NCI-H446 (cell line): ENCODE measurements at regions not wholly inside any gene's neighbourhood (a gene's known extent, or its start where the extent isn't known, plus 50 kb on each side); places are given as distances from the start of the nearest gene placed in this dataset.
"Not testable (repeated sequence)": the region's sequence is repeated elsewhere in the genome, so short reads cannot be mapped to it uniquely, and the experiment has no call there.

Experiments used
- DNase-seq, 2 experiments: peaks; one replicate each; lab custom pipeline; 2025; lab: John Stamatoyannopoulos, UW

DNA sequence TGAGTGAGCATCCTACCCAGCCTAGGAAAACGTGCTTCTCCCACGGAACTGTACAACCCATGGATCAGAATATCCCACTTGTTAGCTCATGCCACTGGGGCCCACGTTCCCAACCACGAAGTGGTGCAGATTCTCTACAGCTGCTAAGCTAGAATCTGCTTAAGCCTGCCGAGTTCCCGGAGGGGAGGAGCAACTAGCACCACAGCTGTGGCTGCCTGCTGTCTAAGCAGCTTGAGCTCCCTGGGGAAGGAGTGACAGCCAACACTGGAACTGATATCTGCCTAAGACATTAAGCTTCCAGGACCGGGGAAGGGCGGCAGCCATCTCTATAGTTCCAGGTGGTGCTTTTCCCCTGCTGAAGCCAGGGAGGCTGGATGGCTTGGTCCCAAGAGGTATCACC lies 334.7 kb upstream of the CHRM2 start:
- DNase-seq = no peak

- DNase-seq = no peak
Observed at GRCh38 chr7:136530831-136531230, 337.6 kb upstream of the CHRM2 start.

GRCh38 chr7:136528329-136528728 lies 340.1 kb upstream of the CHRM2 start:
- DNase-seq = no peak

DNA sequence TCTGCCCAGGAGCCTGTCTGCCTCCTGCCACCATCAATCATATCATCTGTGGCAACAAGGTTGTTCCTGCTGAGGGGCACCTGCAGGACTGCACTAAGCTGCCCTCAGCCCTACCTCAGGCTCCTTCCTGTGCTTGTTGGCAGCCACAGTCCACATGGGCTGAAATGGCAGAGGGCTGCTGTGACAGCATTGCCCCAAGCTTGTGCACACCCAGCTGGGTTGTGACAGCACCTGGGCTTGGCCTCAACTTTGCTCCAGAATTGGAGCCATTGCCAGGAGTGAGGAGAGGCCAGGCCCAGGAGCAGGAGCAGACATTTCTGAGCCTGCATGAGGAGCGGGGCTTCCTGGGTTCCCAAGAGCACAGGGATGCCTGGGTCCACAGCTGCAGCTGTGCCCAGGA lies 340.9 kb upstream of the CHRM2 start:
- DNase-seq = no peak

- DNase-seq = no peak
Observed at GRCh38 chr7:136526408-136527105, 341.9 kb upstream of the CHRM2 start.

- DNase-seq = no peak
Observed at GRCh38 chr7:136523571-136523970, 344.9 kb upstream of the CHRM2 start.

GRCh38 chr7:136517971-136518370 lies 350.5 kb upstream of the CHRM2 start:
- DNase-seq = no peak

GRCh38 chr7:136514776-136515175 lies 353.7 kb upstream of the CHRM2 start:
- no peak for DNase-seq

DNA sequence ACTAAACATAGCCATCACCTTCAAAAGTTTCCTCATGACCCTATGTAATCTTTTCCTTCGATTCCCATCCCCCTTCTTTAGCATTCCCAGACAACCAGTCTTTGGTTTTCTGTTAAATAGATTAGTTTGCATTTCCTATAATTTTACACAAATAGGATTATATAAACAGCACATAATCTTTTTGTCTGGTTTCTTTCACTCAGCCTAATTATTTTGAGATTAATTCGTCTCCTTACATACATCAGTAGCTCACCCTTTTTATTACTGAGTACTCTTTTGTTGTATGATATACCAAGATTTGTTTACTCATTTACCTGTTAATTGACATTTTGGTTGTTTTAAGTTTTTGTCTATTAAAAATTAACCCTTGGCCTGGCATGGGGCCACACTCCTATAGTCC lies 354.7 kb upstream of the CHRM2 start:
- no peak for DNase-seq

GRCh38 chr7:136509466-136509865 lies 359.0 kb upstream of the CHRM2 start:
- DNase-seq = no peak

- DNase-seq = no peak
Observed at GRCh38 chr7:136502162-136502561, 366.3 kb upstream of the CHRM2 start.

GRCh38 chr7:136501151-136501550 lies 367.3 kb upstream of the CHRM2 start:
- DNase-seq = no peak

DNA sequence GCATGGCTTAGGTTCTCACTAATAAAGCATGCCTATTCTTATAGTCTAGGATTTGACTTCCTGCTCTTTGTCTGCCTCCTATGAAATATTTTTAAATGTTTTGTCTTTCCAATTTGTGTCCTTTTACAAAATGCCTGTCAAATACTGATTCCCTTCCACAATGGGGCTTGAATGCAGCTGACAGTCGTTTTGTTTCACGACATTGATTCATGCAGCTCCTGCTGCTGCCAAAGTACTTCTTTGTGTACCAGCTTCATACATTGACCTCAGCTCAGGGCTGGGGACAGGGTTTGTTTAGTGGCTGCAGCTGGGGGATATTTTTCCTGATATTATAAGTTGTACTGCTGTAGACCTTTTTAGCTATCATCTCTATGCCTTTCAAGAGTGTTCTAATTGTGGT lies 371.9 kb upstream of the CHRM2 start:
- no peak for DNase-seq

GRCh38 chr7:136495081-136495480 lies 373.4 kb upstream of the CHRM2 start:
- DNase-seq = no peak

DNA sequence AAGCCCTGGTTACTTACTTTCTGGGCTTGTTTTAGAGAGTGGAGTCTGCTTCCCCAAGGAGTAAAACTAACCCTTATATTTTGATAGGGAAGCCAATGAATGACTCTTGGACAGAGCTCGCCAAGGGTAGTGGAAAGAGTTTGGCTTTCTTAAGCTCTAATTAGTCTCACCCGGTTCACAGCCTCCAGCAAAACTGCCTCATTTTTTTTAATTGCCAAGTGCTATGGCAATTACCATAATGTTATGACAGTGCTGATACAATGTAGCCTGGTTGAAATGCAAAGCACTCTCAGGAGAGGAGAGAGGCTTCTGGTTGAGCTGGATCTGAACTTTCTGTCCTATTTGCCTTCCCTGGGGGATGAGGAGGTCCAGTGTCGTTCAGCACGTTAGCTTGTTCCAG lies 376.1 kb upstream of the CHRM2 start:
- no peak for DNase-seq

DNA sequence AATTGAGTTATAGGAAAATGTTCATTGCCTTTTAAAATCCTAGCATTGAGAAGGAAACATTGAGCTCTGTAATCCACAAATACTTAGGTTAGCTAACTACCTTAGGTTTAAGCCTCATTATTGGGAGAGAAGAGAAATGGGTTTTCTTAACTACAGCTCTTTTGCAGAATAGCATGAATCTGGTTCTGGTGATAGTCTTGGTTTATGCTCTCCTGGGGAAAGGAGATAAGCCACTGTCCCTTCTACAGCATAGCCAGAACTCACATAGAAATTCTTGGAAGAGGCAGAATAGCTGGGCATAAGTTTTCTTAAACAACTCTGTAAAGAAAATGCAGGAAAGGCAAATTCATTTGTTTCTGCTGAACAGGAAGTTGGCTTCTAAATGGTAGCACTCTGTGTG lies 378.6 kb upstream of the CHRM2 start:
- no peak for DNase-seq

GRCh38 chr7:136480901-136481300 lies 387.6 kb upstream of the CHRM2 start:
- DNase-seq = no peak

GRCh38 chr7:136479922-136480321 lies 388.5 kb upstream of the CHRM2 start:
- no peak for DNase-seq

GRCh38 chr7:136470179-136470578 lies 398.3 kb upstream of the CHRM2 start:
- no peak for DNase-seq

DNA sequence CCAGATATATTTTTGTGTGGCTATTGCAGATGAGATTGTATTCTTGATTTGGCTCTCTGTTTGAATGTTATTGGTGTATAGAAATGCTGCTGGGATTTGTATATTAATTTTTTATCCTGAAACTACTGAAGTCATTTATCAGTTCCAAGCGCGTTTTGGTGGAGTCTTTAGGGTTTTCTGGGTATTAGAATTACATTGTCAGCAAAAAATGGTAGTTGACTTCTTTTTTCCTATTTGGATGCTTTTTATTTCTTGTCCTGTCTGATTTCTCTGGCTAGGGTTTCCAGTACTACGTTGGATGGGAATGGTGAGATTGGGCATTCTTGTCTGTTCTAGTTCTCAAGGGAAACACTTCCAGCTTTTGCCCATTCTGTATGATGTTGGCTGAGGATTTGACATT lies 415.5 kb upstream of the CHRM2 start:
- no peak for DNase-seq

GRCh38 chr7:136446751-136447150 lies 421.7 kb upstream of the CHRM2 start:
- no peak for DNase-seq

DNA sequence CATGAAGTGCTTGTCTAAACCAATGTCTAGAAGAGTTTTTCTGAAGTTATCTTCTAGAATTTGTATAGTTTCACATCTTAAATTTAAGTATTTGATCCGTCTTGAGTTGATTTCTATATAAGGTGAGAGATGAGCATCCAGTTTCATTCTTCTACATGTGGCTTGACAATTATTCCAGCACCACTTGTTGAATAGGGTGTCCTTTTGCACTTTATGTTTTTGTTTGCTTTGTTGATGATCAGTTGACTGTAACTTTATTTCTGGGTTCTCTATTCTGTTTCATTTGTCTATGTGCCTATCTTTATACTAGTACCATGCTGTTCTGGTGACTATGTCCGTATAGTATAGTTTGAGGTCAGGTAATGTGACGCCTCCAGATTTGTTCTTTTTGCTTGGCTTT lies 426.6 kb upstream of the CHRM2 start:
- no peak for DNase-seq

DNA sequence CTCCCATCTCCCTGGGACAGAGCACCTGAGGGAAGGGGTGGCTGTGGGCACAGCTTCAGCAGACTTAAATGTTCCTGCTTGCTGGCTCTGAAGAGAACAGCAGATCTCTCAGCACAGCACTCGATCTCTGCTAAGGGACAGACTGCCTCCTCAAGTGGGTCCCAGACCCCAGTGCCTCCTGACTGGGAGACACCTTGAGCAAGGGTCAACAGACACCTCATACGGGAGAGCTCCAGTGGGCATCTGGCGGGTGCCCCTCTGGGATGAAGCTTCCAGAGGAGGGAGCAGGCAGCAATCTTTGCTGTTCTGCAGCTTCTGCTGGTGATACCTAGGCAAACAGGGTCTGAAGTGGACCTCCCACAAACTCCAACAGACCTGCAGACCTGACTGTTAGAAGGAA lies 436.7 kb upstream of the CHRM2 start:
- DNase-seq = not testable (repeated sequence)

- no peak for DNase-seq
Observed at GRCh38 chr7:136424058-136424457, 444.4 kb upstream of the CHRM2 start.

DNA sequence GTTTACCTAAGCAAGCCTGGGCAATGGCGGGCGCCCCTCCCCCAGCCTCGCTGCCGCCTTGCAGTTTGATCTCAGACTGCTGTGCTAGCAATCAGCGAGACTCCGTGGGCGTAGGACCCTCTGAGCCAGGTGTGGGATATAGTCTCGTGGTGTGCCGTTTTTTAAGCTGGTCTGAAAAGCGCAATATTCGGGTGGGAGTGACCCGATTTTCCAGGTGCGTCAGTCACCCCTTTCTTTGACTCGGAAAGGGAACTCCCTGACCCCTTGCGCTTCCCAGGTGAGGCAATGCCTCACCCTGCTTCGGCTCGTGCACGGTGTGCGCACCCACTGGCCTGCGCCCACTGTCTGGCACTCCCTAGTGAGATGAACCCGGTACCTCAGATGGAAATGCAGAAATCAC lies 442.6 kb upstream of the MTPN start:
- not testable (repeated sequence) for DNase-seq
